Loucy (cell line): ENCODE measurements at regions not wholly inside any gene's neighbourhood (a gene's known extent, or its start where the extent isn't known, plus 50 kb on each side); places are given as distances from the start of the nearest gene placed in this dataset.

Experiments
- H2AFZ ChIP-seq: fragments of 200-600 bp; sonication (generic); 2 replicates; pipeline ENCODE4 v1.6.0; 2016; ENCODE audit warnings: antibody characterized with exemption, mild to moderate bottlenecking, low read length, moderate library complexity
- H3F3A ChIP-seq: fragments of 200-600 bp; 2 replicates; pipeline ENCODE4 v1.6.0; 2016; ENCODE audit warnings: antibody characterized with exemption, low read depth, mild to moderate bottlenecking
- H3K27me3 ChIP-seq: fragments of 200-600 bp; sonication (generic); 2 replicates; pipeline ENCODE4 v1.6.1; 2014; ENCODE audit warnings: low read length, mild to moderate bottlenecking; ENCODE audit not compliant: insufficient read depth, poor library complexity, severe bottlenecking
- H3K36me3 ChIP-seq: fragments of 200-600 bp; sonication (generic); 2 replicates; pipeline ENCODE4 v1.6.1; 2016; ENCODE audit warnings: low read length; ENCODE audit not compliant: insufficient read depth
- H3K4me1 ChIP-seq: fragments of 200-600 bp; sonication (generic); 2 replicates; pipeline ENCODE4 v1.5.1; 2014; ENCODE audit warnings: low read length, mild to moderate bottlenecking; ENCODE audit not compliant: insufficient read depth, poor library complexity, severe bottlenecking
- H3K4me2 ChIP-seq: fragments of 200-600 bp; sonication (generic); 2 replicates; pipeline ENCODE4 v1.6.0; 2014; ENCODE audit warnings: antibody characterized with exemption, low read length, low read depth, mild to moderate bottlenecking; ENCODE audit not compliant: poor library complexity, severe bottlenecking
- H3K4me3 ChIP-seq: fragments of 200-600 bp; sonication (generic); 2 replicates; pipeline ENCODE4 v1.5.1; 2014; ENCODE audit warnings: low read length, mild to moderate bottlenecking, mixed read lengths; ENCODE audit not compliant: poor library complexity, severe bottlenecking
- H3K79me2 ChIP-seq: fragments of 200-600 bp; sonication (generic); 2 replicates; pipeline ENCODE4 v1.6.1; 2014; ENCODE audit warnings: low read length; ENCODE audit not compliant: insufficient read depth
- H3K9ac ChIP-seq: fragments of 200-600 bp; sonication (generic); 2 replicates; pipeline ENCODE4 v1.6.0; 2014; ENCODE audit warnings: mild to moderate bottlenecking, low read depth, low read length, moderate library complexity; ENCODE audit not compliant: poor library complexity, severe bottlenecking
- H3K9me2 ChIP-seq: fragments of 200-600 bp; sonication (generic); replicated peaks from 2 replicates; pipeline ENCODE4 v1.6.1; 2016; ENCODE audit warnings: low read depth, low read length, mixed read lengths
- H3K9me3 ChIP-seq: fragments of 200-600 bp; sonication (generic); 2 replicates; pipeline ENCODE4 v1.6.1; 2014; ENCODE audit warnings: mild to moderate bottlenecking, antibody characterized with exemption, low read length, low read depth; ENCODE audit not compliant: insufficient read depth
- H4K20me1 ChIP-seq: fragments of 200-600 bp; sonication (generic); 2 replicates; pipeline ENCODE4 v1.6.0; 2014; ENCODE audit warnings: antibody characterized with exemption, low read length, mild to moderate bottlenecking; ENCODE audit not compliant: insufficient read depth, poor library complexity, severe bottlenecking
- EZH2phosphoT487 ChIP-seq: fragments of 200-600 bp; IDR thresholded peaks from 2 replicates; pipeline ENCODE4 v1.6.1; 2018; ENCODE audit warnings: antibody characterized with exemption, mild to moderate bottlenecking, moderate library complexity, borderline replicate concordance
- TF ChIP-seq, protein P1 (sequence below): fragments of 200-600 bp; sonication (generic); conservative IDR thresholded peaks from 2 replicates; pipeline ENCODE4 v1.5.1; 2014; ENCODE audit warnings: mild to moderate bottlenecking, antibody characterized with exemption, low read length

- no peak overlapping the region for H3K4me3 ChIP-seq
- H4K20me1 ChIP-seq, result no peaks in the 10 kb centered on the region
- H2AFZ ChIP-seq, result peak overlapping the region; percentile 48; the same call in 1 of the 2 replicates
- no peaks in the 10 kb centered on the region for H3K9me2 ChIP-seq
- no peaks in the 10 kb centered on the region for H3K9me3 ChIP-seq
- H3K27me3 ChIP-seq, result no peaks in the 10 kb centered on the region
- no peaks in the 10 kb centered on the region for H3K36me3 ChIP-seq
- H3F3A ChIP-seq, result no peaks in the 10 kb centered on the region
- H3K4me1 ChIP-seq, result peaks cover 21% of the 10 kb centered on the region
- H3K9ac ChIP-seq, result no peak overlapping the region
- no peaks in the 10 kb centered on the region for H3K79me2 ChIP-seq
- TF ChIP-seq EZH2phosphoT487, result no peak
- TF ChIP-seq, protein P1, sequence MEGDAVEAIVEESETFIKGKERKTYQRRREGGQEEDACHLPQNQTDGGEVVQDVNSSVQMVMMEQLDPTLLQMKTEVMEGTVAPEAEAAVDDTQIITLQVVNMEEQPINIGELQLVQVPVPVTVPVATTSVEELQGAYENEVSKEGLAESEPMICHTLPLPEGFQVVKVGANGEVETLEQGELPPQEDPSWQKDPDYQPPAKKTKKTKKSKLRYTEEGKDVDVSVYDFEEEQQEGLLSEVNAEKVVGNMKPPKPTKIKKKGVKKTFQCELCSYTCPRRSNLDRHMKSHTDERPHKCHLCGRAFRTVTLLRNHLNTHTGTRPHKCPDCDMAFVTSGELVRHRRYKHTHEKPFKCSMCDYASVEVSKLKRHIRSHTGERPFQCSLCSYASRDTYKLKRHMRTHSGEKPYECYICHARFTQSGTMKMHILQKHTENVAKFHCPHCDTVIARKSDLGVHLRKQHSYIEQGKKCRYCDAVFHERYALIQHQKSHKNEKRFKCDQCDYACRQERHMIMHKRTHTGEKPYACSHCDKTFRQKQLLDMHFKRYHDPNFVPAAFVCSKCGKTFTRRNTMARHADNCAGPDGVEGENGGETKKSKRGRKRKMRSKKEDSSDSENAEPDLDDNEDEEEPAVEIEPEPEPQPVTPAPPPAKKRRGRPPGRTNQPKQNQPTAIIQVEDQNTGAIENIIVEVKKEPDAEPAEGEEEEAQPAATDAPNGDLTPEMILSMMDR, result no peak
- H3K4me2 ChIP-seq, result no peak overlapping the region
Observed at GRCh38 chr11:92329646-92330045, 105.0 kb downstream of the FAT3 start.

- Histone ChIP-seq H3K9me2 (no peaks in the 10 kb centered on the region), H3K36me3 (no peaks in the 10 kb centered on the region), H3F3A (no peaks in the 10 kb centered on the region), H3K27me3 (no peaks in the 10 kb centered on the region), H3K4me2 (no peak overlapping the region), H3K9me3 (no peaks in the 10 kb centered on the region), H3K79me2 (no peaks in the 10 kb centered on the region), H2AFZ (peak overlapping the region; percentile 48; the same call in 1 of the 2 replicates), H3K4me1 (peaks cover 21% of the 10 kb centered on the region), H3K4me3 (no peak overlapping the region), H4K20me1 (no peaks in the 10 kb centered on the region), H3K9ac (no peak overlapping the region)
- TF ChIP-seq EZH2phosphoT487, result no peak
- TF ChIP-seq, protein P1, result no peak
Observed at GRCh38 chr11:92330114-92330513, 105.5 kb downstream of the FAT3 start.

GRCh38 chr11:92332986-92333385 lies 108.4 kb downstream of the FAT3 start:
- Histone ChIP-seq H3F3A (no peaks in the 10 kb centered on the region), H3K4me2 (no peak overlapping the region), H3K27me3 (no peaks in the 10 kb centered on the region), H2AFZ (no peak overlapping the region), H3K36me3 (no peaks in the 10 kb centered on the region), H3K9me2 (no peaks in the 10 kb centered on the region), H3K4me3 (no peak overlapping the region), H4K20me1 (no peaks in the 10 kb centered on the region), H3K9me3 (no peaks in the 10 kb centered on the region), H3K79me2 (no peaks in the 10 kb centered on the region), H3K9ac (no peak overlapping the region), H3K4me1 (peaks cover 21% of the 10 kb centered on the region)
- TF ChIP-seq, protein P1, result no peak
- TF ChIP-seq EZH2phosphoT487, result no peak
